Activated T-cell treated with anti-CD3 and anti-CD28 coated beads for 4 hours (primary cell): ENCODE measurements at regions not wholly inside any gene's neighbourhood (a gene's known extent, or its start where the extent isn't known, plus 50 kb on each side); places are given as distances from the start of the nearest gene placed in this dataset.

Source experiments
- DNase-seq: peaks from one replicate; pipeline ENCODE4 v3.0.0-alpha.2; 2020

DNA sequence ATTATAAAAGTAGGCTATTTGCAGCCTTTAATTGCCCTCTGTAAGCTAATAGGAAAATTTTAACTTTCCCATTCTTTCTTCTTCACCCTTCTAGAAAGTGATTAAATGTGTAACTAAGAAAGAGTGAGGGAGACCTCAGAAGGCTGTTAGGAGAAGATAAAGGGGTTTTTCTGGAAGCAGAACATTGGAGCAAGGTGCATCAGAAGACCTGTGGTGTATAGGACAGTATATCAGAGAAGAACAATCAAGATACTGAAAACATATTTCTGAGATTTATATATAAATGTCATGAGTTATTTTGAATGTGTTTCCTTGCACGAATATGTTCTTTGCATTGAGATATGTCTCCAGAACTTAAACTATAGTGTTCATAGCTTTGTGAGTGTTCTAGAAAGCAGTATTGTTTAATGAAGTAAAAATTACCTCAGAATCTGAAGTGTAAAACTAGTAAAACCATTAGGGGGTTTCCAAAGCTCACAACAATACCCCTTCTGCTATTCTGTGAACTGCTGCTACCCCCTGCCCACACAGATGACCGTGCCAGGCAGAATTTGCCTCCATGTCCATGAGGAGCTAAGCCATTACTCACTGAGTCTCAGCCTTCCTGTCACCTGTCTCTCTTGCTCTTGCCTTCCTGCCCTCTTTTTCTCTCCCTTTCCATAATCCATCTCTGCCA lies 537.9 kb downstream of the EPHA4 start:
- no peak for DNase-seq

DNA sequence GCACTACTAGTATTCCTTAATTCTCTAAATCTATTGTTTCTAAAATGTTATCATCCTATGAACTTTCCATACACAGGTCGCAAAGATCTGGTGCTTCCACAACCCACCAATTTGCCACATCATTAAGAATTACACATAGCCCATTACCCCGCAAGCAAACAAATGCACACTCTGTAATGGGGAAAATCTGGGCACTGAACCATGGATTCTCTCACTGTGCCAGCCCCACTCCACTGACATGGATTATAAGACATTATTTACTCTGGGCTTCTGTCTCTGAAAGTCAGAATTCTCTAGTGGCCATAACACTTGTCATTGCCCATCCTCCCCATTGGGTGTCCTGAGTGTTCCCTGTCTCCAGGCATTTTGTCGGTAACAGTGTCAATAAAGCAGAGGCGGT lies 537.1 kb downstream of the EPHA4 start:
- no peak for DNase-seq

DNA sequence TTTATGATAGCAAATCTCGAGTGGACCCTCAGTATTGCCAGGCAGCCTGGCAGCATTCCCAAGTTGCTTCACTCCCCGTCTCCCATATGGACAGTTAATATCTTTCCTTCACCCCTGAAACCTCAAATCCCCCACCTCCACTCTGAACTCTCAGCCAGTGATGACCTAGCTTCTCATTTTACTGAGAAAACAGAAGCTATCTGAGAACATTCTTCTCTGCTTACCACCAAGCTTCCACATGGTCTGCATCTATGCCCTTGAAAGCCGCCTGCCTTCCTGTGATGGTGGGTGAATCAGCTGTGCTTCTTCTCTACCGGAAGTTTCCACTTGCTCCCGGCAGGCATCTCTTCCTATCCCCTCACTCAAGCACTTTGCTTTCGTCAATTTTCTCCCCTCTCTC lies 529.2 kb downstream of the EPHA4 start:
- no peak for DNase-seq

DNA sequence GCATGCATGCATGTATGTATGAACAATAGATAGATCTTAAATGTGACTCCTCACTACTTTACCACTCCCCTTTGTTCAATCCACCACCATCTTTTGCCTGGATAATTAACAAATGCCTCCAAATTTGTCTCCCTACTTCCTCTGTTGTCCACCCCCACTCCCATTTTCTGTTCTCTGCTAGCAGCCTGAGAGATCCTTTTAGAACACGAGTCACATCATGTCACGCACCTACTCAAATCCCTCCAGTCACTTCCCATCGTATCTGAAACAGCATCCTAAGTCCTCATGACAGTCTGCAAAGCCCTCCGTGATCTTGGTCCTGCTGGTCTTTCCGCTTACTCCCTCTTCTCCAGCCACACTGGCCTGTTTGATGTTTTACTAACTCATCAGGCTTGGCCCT lies 527.3 kb downstream of the EPHA4 start:
- no peak for DNase-seq

DNA sequence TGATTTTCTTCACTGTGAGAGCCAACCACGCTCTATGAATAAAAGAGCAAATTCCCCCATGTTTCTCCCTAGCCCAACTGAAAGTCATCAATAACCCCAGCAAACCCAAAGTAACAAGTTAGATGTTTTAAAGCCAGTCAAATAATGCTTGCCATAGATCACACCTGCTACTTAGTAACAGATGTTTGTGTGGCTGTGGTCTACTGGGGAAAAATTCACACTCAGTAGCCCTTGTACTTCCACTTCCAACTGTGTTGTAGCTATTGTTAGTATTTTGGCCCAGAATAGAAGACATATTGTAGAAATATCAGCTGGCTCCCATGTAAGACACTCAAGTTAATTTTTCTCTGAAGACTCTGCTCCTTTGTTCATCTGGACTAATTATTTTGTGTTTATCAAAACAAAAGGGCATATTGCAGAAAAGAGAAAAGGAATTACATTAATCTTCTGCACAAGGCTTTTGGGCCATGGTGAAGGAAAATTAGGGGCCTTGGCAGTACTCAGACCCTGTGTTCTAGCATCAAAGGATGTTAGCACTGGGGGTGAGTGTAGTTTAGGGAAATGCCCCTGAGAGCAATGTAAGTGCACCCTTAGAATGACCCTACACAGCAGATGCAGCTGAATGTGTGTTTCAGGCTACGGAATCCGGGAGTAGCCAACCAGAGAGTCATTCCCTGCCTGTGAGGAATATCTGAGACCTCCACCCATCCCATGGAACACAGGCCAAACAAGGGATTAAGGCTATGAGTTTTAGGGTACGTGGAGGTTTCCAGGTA lies 521.9 kb downstream of the EPHA4 start:
- no peak for DNase-seq

DNA sequence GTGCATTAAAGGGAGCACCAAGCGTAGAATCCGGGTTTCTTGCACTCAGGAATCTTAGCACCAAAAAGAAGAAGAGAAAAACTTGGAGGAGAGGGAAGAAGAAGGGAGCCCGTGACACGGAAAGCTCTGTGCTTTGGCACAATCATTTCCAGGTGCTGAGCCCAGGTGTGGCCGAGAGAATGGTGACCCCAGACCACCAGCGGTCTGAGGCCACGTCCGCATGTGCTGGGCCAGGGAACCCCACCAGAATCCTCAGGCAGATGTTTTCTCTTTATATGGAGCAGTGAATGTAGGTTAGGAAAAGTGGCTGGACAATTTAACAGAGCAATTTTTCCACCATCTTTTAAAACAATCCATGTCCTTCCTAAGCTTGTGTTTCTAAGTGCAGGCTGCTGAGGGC lies 520.9 kb downstream of the EPHA4 start:
- no peak for DNase-seq

DNA sequence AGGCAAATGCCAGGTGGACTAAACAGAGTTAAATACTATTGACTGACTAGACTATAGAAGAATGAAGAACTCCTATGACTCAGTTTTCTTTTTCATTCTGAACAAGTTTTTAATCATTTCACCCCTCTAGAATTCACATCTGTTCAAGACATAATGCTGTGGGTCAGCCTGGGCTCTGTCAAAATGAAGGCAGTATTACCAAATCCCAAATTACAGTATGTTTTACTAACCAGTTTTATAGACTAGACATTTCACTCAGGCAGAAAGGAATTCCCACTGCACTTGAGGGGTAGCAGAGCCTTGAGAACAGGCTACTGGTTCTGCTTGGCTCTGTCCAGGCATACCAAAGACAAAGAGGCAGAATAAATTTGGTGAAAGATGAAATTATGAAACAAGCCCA lies 511.7 kb downstream of the EPHA4 start:
- no peak for DNase-seq

DNA sequence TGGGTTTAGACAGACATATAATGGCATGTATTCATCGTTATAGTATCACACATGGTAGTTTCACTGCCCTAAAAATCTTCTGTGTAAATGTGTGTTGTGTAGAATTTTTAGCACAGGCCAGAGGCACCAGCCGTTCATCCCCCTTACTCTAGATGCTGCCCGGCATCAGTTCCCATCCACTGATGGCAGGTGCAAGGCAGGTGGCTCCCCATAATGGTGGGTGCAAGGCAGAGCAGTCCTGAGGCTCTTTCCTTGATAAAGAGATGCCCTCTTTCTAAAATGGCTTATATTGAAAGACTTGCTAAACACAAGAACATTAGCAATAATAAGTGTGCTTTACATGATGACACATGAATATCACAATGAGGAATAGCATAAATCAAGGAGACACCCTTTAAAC lies 508.5 kb downstream of the EPHA4 start:
- no peak for DNase-seq

DNA sequence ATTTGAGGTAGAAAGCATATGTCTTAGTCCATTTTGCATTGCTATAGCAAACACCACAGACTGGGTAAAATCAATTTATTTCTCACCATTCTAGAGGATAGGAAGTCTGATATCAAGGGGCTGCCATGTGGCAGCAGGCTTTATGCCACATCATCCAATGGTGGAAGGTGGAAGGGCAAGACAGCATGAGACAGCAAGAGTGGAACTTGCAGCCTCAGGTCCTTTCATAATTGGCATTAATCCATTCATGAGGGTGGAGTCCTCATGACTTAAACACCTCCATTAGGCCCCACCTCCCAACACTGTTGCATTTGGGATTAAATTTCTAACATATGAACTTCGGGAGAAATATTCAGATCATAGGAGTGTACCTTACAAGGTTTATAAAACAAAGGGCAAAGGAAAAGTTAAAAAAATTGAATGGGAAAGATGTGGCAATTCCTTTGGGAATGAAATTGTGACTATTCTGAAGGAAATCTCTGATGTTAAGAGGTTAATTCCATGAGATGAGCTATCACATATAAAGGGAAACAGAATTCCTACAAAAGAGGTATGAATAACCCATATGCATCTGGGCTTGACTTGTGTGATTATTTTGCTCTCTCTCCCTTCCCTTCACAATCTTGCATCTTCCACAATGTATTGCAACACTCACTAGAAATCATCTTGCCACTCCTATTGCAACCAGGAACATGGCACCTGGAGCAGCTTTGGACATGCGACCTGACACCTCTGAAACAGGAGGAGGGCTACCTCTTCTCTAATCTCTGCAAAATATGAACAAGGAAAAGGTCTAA lies 507.8 kb downstream of the EPHA4 start:
- DNase-seq, result no peak

DNA sequence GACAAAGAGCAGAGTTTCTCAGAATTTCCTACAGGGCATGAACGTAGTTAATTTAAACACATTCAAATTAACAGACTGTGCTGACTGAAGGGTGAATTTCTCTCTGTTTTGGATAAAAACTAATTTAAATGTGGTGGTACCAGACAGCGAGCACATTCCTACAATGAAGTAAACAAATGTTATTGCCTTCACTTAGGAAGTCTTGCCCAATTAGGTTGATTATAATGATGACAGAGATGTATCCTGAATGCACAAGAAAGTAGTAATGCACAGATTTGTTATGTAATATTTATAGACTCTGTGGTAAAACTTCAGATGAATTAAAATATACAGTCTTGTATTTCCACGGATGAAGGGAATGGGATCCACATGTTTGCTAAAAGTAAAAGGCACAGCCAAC lies 507.2 kb downstream of the EPHA4 start:
- DNase-seq, result no peak

DNA sequence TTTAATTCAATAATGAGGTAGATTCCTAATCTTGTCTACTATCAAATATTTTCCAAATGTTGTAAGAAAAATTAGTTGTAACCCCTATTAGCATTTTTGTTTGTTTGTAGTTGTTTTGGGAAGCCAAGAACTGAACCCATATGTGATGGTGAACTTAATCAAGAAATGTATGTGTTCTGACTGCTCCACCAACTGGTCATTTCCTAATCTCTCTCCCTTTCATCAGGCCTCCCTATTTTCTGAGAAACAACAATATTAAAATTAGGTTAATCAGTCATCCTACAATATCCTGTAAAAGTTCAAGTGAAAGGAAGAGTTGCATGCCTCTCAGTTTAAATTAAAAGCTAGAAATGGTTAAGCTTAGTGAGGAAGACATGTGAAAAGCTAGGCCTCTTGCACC lies 504.0 kb downstream of the EPHA4 start:
- DNase-seq, result no peak

DNA sequence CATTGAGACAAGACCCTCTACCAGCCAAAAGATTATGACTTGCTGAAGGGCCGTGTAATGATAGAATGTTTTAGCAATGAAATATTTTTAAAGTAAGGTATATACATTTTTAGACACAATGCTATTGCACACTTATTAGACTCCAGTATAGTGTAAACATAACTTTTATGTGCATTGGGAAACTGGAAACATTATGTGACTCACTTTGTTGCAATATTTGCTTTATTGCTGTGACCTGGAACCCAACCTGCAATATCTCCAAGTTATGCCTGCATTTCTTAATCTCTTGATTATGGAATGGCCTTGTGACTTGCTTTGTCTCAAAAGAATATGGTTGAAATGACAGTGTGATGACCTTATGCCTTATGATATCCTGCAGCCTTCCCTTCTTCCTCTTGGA lies 502.0 kb downstream of the EPHA4 start:
- no peak for DNase-seq

DNA sequence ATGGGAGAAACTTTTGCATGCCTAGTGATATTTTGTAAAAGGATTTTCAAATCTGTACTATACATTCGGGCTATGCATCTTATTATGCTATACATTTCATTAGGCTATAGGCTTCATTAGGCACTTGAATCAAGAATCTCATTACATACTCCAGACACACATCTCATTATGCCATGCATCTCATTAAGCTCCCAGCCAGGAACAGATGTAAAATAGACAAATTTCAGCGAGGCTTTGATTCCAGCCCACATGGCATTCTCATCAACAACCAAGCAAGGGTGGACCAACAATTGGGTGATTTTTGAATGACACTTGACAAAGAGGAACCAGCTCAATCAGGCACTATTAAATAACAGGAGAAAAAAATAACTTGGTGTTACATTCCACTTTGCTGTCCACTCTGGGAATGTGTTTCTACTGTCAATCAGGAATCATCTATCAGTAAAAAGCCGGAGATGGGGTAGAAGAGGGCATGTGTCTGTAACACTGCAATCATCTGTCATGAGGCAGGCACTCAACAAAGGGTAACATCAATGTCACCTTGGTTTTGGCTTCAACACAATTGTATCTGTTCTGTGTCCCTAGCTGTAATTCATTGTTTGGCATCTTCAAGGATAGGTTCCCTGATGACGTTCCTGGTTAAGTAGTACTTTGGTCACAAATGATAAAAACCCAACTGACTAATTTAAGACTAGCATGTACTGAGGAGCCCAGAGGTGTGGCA lies 498.6 kb downstream of the EPHA4 start:
- no peak for DNase-seq

DNA sequence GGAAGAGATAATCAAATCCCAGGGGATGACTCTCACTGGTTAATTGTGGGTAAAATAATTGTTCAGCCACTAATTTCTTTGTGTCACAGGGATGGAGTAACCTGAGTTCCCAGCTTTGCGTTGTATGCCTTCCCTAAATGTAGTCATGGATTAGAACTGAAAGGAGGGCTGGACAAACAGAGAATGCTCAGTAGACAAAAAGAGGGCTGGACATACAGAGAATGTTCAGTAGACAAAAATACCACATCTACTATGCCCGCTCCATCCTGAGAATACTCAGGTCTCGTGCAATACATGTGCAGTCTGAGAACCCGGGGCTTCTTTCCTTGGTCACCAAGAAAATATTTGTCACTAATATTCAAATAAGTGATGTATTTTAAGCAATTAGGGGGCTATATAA lies 497.9 kb downstream of the EPHA4 start:
- no peak for DNase-seq

DNA sequence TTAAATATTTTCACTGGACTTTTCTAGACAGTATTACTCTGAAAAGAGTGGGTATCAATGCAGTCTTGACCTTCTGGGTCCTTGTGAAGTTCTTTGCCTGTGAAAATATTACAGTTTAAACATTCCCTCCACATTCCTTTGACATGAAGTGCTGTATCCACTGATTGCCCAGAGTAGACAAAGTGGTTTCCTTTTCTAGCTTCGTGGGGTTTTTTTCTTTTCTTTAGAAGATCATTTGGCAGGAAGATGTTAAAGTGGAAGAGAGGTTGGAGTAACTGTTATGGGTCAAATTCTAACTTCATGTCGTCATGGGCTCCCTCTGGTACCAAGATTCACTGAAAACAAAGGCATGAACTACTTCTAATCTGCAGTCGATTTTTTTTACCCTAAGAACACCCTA lies 496.9 kb downstream of the EPHA4 start:
- DNase-seq, result no peak

DNA sequence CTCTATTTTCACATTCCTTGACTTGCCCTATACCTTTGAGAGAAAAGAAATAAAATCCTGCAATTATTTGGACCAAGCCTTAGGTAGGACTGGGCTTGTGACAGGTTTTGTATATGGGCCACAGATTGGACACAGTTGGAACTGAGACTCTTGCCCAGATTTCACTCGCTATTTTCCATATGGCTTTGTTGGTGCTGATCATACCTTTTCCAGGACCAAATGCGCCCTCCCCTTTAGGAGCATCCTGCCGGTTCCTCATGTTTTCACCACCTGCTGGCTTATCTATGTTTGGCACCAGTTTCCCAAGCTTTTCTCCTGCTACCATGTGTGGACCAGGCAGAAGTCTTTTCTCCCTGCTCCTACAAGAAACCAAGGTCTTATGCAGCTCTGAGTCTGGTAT lies 494.9 kb downstream of the EPHA4 start:
- DNase-seq, result no peak

DNA sequence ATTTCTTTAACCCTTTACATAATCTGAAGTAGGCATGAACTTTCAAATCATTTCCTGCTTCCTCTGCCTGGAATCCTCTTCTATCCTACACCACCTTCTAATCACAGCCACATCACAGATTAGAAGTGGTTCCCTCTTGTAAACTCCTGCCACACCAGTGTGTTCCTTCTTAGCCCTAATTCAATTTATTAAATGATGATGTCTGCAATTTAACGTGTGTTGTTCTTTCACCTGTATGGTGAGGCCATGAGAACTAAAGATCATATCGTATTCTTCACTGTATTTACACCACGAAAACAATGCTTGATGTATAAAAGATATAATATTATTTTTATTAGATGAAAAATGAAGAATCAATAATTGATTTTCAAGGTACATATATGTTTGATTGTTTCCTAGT lies 494.3 kb downstream of the EPHA4 start:
- no peak for DNase-seq

DNA sequence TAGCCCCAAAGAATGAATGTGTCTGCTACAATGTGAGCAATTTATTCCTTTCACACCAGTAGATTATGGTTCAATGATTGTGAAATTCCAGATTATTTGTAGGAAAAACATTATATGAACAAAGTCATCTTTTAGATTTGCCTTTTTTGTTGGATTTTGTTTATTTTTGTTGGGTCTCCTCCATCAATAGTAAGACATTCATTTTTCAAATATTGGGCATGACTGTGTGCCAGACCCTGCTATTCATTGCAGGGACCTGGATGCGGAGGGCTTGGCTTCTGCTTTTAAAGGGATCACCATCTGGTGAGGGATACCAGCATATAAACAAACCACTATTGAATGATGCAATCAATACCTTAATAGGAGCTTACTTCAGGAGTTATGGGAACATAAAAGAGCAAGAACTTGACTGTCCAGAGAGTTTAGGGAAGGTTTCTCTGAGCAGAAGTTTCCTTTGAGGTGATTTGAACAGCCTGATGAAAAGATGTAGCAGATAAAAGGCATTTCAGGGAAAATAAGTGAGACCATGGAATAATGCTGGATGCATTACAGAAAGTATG lies 486.7 kb downstream of the EPHA4 start:
- no peak for DNase-seq

DNA sequence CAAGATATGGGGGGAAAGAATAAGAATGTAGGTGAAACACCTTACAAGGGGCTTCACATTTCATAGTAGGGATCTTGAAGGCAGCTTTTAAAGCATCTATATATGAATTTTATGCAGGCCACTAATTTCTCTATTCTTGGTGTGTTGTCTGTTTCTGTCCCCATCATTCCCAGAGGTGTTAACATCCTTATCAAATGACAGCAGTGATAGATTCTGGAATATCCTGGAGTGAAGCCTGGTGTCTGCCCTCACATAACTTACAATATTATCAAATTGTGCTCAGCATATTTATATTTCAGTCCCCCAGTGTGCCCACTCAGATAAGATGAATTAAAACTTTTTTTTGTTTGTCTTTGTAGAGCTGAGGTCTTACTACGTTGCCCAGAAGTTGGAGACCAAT lies 486.2 kb downstream of the EPHA4 start:
- no peak for DNase-seq

DNA sequence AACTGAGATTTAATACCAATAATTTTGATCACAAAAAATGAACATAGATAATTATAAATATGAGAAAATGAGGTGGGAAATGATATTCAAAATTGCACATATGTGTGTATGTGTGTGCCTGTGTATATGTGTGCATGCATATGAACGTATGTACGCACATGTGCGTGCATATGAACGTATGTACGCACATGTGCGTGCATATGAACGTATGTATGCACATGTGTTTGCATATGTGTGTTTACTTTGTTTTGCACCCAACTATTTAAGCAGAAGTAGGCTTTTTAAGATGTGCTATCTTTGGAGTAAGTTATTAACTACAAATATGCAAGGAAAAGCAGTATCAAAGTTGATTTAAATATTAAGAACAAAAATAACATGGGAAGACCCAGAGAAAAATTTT lies 484.3 kb downstream of the EPHA4 start:
- no peak for DNase-seq

DNA sequence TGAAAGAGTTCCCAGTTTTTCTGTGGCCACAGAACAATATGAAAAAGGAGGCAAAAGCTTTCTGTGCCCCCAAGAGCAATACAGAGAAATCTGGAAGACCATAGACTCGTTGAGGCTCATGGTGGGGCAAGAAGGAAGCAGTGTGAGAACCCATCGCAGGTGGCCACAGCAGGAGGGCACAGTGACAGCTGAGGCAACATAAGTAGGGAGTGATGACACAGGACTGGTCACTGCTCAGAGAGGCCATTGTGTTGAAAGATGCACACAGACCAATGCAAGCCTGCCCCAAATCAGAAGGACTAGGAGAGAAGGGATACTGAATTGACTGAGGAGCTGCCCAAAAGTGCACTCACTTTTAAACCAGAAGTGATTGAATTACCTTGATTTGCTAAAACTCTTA lies 483.6 kb downstream of the EPHA4 start:
- no peak for DNase-seq

DNA sequence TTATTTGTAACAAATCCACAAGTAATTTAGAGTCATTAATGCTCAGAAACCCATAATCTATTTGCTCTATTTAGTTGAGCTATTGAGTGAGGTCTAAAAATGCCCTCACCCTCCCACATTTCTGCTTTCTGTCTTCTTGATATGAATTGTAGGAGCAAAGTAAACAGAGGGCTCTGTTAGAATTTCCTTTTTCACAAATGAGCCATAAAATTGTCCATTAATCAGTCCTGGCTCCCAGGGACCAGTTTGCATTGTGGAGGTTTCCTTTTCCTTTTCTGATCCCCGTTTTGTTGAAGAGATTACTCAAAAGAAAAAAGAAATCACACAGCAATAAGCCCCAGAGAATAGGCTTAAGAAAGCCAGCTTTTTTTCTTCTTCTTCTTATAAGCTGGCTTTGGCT lies 476.7 kb downstream of the EPHA4 start:
- DNase-seq, result no peak
